NCI-H1092 treated with DMSO at 0.1 percent for 48 hours (cell line): ENCODE measurements at regions not wholly inside any gene's neighbourhood (a gene's known extent, or its start where the extent isn't known, plus 50 kb on each side); places are given as distances from the start of the nearest gene placed in this dataset.

Experiments used
- DNase-seq: peaks from one replicate; lab custom pipeline; 2025; lab: John Stamatoyannopoulos, UW

- no peak for DNase-seq
These were observed 51.5 kb upstream of the RAP1B start for GRCh38 chr12:68559246-68559645.

GRCh38 chr12:68559984-68560850, 50.5 kb upstream of the RAP1B start:
- no peak for DNase-seq

- no peak for DNase-seq
These were observed 49.8 kb upstream of the RAP1B start for GRCh38 chr12:68560851-68561422.
